ENCODE measurements at regions not wholly inside any gene's neighbourhood (a gene's known extent, or its start where the extent isn't known, plus 50 kb on each side); places are given as distances from the start of the nearest gene placed in this dataset.

DNA sequence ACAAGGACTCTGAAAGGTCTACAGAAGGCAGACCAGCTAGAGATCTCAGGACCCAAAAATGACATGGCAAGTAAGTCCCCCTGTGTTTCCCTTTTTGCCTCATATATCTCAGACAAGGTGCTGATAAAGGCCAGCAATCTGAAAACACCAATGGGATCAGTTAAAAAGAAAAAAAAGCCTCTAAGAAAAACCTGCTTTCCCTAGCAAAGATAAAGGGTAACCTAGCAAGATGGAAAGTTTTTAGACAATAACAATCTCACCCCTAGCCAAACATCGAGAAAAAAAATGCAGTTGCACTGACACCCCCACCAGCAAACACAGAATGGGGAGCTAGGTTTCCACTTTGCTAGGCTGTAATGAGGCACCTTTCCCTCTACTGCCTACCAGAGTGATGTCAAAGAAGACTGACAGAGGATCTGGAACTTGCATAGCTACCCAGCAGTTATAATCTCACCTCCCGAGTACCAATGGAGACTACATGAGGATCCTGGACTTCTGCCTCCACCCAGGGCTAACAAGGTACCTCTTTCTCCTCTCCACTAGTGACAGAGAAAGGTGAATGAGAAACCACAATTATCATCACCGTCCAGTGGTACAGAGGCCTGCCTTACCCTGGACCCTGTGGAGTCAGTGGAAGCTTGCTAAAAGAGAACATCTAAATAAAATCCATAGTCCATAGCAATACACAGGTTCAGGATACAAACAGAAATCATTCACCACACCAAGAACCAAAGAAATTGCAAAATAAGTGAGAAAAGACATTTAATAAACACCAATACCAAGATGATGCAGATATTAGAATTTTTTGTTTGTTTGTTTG lies 240.8 kb downstream of the ARHGAP12 start:
- TF ChIP-seq, protein P1, sequence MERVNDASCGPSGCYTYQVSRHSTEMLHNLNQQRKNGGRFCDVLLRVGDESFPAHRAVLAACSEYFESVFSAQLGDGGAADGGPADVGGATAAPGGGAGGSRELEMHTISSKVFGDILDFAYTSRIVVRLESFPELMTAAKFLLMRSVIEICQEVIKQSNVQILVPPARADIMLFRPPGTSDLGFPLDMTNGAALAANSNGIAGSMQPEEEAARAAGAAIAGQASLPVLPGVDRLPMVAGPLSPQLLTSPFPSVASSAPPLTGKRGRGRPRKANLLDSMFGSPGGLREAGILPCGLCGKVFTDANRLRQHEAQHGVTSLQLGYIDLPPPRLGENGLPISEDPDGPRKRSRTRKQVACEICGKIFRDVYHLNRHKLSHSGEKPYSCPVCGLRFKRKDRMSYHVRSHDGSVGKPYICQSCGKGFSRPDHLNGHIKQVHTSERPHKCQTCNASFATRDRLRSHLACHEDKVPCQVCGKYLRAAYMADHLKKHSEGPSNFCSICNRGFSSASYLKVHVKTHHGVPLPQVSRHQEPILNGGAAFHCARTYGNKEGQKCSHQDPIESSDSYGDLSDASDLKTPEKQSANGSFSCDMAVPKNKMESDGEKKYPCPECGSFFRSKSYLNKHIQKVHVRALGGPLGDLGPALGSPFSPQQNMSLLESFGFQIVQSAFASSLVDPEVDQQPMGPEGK (CRISPR knock-in tag; IDR thresholded peaks at IDR 0.05; ENCODE audit: borderline replicate concordance): no peak
- TF ChIP-seq, protein P2, sequence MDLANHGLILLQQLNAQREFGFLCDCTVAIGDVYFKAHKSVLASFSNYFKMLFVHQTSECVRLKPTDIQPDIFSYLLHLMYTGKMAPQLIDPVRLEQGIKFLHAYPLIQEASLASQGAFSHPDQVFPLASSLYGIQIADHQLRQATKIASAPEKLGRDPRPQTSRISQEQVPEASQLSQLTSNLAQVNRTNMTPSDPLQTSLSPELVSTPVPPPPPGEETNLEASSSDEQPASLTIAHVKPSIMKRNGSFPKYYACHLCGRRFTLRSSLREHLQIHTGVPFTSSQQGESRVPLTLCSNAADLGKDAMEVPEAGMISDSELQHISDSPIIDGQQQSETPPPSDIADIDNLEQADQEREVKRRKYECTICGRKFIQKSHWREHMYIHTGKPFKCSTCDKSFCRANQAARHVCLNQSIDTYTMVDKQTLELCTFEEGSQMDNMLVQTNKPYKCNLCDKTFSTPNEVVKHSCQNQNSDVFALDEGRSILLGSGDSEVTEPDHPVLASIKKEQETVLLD (IDR thresholded peaks at IDR 0.05): no peak
- no peak for TF ChIP-seq POLR3A (IDR thresholded peaks at IDR 0.05; ENCODE audit: borderline replicate concordance, extremely low read depth, insufficient read depth, insufficient read length)
- TF ChIP-seq CBX2 (IDR thresholded peaks at IDR 0.05; ENCODE audit: insufficient read depth, low read length, poor library complexity, severe bottlenecking): no peak
- TF ChIP-seq, protein P3, sequence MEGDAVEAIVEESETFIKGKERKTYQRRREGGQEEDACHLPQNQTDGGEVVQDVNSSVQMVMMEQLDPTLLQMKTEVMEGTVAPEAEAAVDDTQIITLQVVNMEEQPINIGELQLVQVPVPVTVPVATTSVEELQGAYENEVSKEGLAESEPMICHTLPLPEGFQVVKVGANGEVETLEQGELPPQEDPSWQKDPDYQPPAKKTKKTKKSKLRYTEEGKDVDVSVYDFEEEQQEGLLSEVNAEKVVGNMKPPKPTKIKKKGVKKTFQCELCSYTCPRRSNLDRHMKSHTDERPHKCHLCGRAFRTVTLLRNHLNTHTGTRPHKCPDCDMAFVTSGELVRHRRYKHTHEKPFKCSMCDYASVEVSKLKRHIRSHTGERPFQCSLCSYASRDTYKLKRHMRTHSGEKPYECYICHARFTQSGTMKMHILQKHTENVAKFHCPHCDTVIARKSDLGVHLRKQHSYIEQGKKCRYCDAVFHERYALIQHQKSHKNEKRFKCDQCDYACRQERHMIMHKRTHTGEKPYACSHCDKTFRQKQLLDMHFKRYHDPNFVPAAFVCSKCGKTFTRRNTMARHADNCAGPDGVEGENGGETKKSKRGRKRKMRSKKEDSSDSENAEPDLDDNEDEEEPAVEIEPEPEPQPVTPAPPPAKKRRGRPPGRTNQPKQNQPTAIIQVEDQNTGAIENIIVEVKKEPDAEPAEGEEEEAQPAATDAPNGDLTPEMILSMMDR (IDR thresholded peaks at IDR 0.05 in 2 of 3, conservative IDR thresholded peaks at IDR 0.05 in 1 of 3; ENCODE audit: insufficient read depth in 2 of 3, low read depth in 1 of 3, low read length in 3 of 3): no peak
- no peak for TF ChIP-seq NFYB (IDR thresholded peaks at IDR 0.05; ENCODE audit: extremely low read depth, insufficient read length)
- TF ChIP-seq ZSCAN29 (IDR thresholded peaks at IDR 0.05): no peak
- no peak for TF ChIP-seq MXI1 (IDR thresholded peaks at IDR 0.05; ENCODE audit: low read depth, low read length)
- no peak for TF ChIP-seq ZNF589 (CRISPR knock-in tag; IDR thresholded peaks at IDR 0.05; ENCODE audit: low read depth)
- no peak for TF ChIP-seq XRCC4 (IDR thresholded peaks at IDR 0.05; ENCODE audit: extremely low read depth, insufficient read depth, insufficient read length)
- TF ChIP-seq HNRNPUL1 (IDR thresholded peaks at IDR 0.05; ENCODE audit: low read length): no peak
- no peak for TF ChIP-seq SMC3 (conservative IDR thresholded peaks at IDR 0.05; ENCODE audit: insufficient read depth, low read depth, low read length)
- no peak for TF ChIP-seq CEBPB (tag; IDR thresholded peaks at IDR 0.05)
- TF ChIP-seq, protein P4, sequence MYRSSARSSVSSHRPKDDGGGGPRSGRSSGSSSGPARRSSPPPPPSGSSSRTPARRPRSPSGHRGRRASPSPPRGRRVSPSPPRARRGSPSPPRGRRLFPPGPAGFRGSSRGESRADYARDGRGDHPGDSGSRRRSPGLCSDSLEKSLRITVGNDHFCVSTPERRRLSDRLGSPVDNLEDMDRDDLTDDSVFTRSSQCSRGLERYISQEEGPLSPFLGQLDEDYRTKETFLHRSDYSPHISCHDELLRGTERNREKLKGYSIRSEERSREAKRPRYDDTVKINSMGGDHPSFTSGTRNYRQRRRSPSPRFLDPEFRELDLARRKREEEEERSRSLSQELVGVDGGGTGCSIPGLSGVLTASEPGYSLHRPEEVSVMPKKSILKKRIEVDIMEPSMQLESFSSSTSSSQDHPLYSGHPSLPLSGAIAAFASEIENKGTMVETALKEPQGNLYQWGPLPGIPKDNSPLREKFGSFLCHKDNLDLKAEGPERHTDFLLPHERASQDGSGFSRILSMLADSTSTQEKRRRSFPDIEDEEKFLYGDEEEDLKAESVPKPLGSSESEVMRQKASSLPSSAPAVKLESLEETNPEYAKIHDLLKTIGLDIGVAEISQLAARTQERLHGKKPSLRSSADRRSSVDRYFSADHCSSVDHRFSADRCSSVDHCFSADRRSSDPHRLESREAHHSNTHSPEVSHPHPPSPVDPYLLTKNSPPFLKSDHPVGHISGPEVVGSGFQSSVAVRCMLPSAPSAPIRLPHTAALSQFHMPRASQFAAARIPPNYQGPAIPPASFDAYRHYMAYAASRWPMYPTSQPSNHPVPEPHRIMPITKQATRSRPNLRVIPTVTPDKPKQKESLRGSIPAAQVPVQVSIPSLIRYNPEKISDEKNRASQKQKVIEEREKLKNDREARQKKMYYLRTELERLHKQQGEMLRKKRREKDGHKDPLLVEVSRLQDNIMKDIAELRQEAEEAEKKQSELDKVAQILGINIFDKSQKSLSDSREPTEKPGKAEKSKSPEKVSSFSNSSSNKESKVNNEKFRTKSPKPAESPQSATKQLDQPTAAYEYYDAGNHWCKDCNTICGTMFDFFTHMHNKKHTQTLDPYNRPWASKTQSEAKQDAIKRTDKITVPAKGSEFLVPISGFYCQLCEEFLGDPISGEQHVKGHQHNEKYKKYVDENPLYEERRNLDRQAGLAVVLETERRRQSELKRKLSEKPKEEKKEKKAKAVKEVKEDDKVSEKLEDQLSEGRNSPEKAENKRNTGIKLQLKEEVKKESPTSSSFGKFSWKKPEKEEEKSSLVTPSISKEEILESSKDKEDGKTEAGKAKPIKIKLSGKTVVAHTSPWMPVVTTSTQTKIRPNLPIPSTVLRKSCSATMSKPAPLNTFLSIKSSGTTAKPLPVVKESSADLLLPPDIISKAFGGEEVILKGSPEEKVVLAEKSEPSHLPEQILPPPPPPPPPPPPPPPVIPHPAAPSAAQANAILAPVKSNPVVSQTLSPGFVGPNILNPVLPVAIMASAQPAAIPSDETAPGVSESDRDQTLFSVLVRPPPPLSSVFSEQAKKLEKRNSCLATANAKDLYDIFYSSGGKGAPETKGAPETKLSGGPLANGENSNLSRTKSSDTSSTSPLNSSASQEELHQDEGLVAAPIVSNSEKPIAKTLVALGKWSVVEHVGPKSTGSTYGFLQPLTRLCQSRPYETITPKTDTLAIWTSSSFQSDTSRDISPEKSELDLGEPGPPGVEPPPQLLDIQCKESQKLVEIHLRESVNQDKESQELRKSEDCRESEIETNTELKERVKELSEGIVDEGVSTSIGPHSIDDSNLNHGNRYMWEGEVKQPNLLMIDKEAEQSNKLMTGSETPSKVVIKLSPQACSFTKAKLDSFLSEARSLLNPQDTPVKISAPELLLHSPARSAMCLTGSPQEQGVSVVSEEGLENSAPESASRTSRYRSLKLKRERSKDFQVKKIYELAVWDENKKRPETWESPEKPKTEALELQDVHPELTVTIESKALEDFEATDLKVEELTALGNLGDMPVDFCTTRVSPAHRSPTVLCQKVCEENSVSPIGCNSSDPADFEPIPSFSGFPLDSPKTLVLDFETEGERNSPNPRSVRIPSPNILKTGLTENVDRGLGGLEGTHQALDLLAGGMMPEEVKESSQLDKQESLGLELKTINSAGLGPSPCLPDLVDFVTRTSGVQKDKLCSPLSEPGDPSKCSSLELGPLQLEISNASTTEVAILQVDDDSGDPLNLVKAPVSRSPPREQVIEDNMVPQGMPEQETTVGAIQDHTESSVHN (IDR thresholded peaks at IDR 0.05; ENCODE audit: borderline replicate concordance in 1 of 2, low read depth in 1 of 2): no peak
